ENCODE measurements at regions not wholly inside any gene's neighbourhood (a gene's known extent, or its start where the extent isn't known, plus 50 kb on each side); places are given as distances from the start of the nearest gene placed in this dataset.

DNA sequence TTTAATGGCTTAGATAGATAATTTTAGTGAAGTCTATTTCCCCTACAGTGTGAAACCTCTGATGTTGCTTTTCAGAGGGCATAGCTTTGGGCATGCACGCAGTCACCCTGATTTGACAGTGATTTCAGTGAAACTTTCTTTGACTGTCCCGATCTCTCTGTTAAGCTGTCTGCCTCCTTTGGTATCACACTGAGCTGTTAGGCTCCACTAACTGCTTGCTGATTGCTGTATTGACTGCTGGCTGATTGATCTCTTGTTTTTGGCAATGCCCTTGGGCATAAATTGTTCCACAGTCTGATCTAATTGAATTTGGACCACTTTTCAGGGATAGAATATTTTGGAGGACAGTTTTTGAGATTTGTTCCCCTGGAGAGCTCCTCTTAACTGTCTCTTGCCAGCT, 68.5 kb upstream of the CCDC54 start:
- FAIRE-seq, result no peak
- no peak for DNase-seq (ENCODE audit: insufficient read length, low spot score)
- no peak for TF ChIP-seq TAF1 (IDR thresholded peaks at IDR 0.05; ENCODE audit: low read depth, low read length)
- no peak for TF ChIP-seq POU2F2 (IDR thresholded peaks at IDR 0.05; ENCODE audit: low read depth, low read length)
- no peak for TF ChIP-seq PAX5 (IDR thresholded peaks at IDR 0.05; ENCODE audit: insufficient read depth, low read length, severe bottlenecking)
- TF ChIP-seq POLR2A (IDR thresholded peaks at IDR 0.05; ENCODE audit: low read depth, low read length), result no peak
- TF ChIP-seq POLR2AphosphoS5 (IDR thresholded peaks at IDR 0.05; ENCODE audit: low read depth, low read length), result no peak
- TF ChIP-seq SPI1 (IDR thresholded peaks at IDR 0.05; ENCODE audit: low read depth, low read length), result no peak

DNA sequence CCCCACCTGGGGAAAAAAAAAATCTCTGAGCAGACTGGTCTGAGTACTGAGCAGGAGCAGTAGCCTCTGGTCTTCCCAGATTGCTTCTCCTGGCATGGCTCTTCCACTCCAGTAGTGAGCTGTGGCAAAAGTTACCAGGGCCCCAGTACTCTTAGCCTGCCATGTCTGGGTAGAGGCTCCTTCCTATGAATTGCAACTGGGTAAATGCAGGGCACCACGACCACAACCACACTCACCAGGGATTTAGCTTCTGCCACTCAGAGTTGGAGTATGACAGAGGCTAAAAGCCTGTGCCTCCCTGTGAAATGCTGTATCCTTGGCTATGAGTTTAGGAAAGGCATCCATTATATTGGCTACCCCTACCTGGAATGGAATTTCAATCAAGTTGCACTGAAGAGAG, 67.9 kb upstream of the CCDC54 start:
- TF ChIP-seq PAX5 (IDR thresholded peaks at IDR 0.05; ENCODE audit: insufficient read depth, low read length, severe bottlenecking) (no peak), POLR2A (IDR thresholded peaks at IDR 0.05; ENCODE audit: low read depth, low read length) (no peak), SPI1 (IDR thresholded peaks at IDR 0.05; ENCODE audit: low read depth, low read length) (no peak)
- no peak for FAIRE-seq

DNA sequence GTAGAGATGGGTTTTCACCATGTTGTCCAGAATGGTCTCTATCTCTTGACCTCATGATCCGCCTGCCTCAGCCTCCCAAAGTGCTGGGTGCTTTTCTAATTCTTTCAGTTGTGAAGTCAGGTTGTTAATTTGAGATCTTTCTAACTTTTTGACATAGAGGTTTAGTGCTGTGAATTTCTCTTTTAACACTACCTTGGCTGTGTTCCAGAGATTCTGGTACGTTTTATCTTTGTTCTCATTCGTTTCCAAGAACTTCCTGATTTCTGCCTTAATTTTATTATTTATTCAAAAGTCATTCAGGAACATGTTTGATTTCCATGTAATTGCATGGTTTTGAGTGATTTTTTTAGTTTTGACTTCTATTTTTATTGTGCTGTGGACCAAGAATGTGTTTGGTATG, 63.5 kb upstream of the CCDC54 start:
- no peak for DNase-seq (ENCODE audit: insufficient read length, low spot score)
- no peak for FAIRE-seq
- TF ChIP-seq SPI1 (IDR thresholded peaks at IDR 0.05; ENCODE audit: low read depth, low read length) (no peak), TAF1 (IDR thresholded peaks at IDR 0.05; ENCODE audit: low read depth, low read length) (no peak), POLR2A (IDR thresholded peaks at IDR 0.05; ENCODE audit: low read depth, low read length) (no peak), POLR2AphosphoS5 (IDR thresholded peaks at IDR 0.05; ENCODE audit: low read depth, low read length) (no peak), POU2F2 (IDR thresholded peaks at IDR 0.05; ENCODE audit: low read depth, low read length) (no peak), PAX5 (IDR thresholded peaks at IDR 0.05; ENCODE audit: insufficient read depth, low read length, severe bottlenecking) (no peak)

More for the DNA sequence above, 67.9 kb upstream of the CCDC54 start:
- DNase-seq (ENCODE audit: insufficient read length, low spot score), result no peak

DNA sequence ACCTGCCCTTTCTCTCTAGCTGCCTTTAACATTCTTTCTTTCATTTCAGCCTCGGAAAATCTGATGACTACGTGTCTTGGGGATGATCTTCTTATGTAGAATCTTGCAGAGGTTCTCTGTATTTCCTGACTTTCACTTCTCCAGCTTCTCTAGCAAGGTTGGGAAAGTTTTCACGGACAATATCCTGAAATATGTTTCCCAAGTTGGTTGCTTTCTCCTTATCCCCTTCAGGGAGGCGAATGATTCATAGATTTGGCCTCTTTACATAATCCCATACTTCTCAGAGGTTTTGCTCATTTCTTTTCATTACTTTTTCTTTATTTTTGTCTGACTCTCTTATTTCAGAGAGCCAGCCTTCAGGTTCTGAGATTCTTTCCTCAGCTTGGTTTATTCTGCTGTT, 62.1 kb upstream of the CCDC54 start:
- DNase-seq (ENCODE audit: insufficient read length, low spot score), result no peak
- TF ChIP-seq POLR2AphosphoS5 (IDR thresholded peaks at IDR 0.05; ENCODE audit: low read depth, low read length) (no peak), PAX5 (IDR thresholded peaks at IDR 0.05; ENCODE audit: insufficient read depth, low read length, severe bottlenecking) (no peak), POU2F2 (IDR thresholded peaks at IDR 0.05; ENCODE audit: low read depth, low read length) (no peak), POLR2A (IDR thresholded peaks at IDR 0.05; ENCODE audit: low read depth, low read length) (no peak), TAF1 (IDR thresholded peaks at IDR 0.05; ENCODE audit: low read depth, low read length) (no peak), SPI1 (IDR thresholded peaks at IDR 0.05; ENCODE audit: low read depth, low read length) (no peak)
- FAIRE-seq, result no peak

DNA sequence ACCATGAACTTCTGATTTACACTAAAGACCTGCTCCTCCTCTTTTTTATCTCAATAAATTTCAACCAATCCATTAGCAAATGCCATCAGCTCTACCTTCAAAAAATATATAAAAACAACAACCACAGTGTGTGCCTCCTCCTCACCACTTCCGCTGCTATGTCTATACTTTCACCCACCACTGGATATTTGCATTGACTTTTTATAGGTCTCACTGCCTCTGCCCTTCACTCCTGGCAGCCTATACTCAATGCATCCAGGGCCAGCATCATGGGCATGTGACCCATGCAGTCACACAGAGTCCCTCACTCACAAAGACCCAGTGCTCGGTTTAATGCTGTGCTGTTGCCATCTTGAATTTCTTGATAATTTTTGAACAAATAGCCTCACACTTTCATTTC, 53.5 kb upstream of the CCDC54 start:
- FAIRE-seq, result no peak
- TF ChIP-seq POLR2A (IDR thresholded peaks at IDR 0.05; ENCODE audit: low read depth, low read length), result no peak
- no peak for TF ChIP-seq SPI1 (IDR thresholded peaks at IDR 0.05; ENCODE audit: low read depth, low read length)
- no peak for TF ChIP-seq POLR2AphosphoS5 (IDR thresholded peaks at IDR 0.05; ENCODE audit: low read depth, low read length)
- TF ChIP-seq TAF1 (IDR thresholded peaks at IDR 0.05; ENCODE audit: low read depth, low read length), result no peak
- no peak for TF ChIP-seq POU2F2 (IDR thresholded peaks at IDR 0.05; ENCODE audit: low read depth, low read length)
- no peak for TF ChIP-seq PAX5 (IDR thresholded peaks at IDR 0.05; ENCODE audit: insufficient read depth, low read length, severe bottlenecking)
- DNase-seq (ENCODE audit: insufficient read length, low spot score), result no peak

- TF ChIP-seq POLR2AphosphoS5 (IDR thresholded peaks at IDR 0.05; ENCODE audit: low read depth, low read length) (no peak), PAX5 (IDR thresholded peaks at IDR 0.05; ENCODE audit: insufficient read depth, low read length, severe bottlenecking) (no peak), SPI1 (IDR thresholded peaks at IDR 0.05; ENCODE audit: low read depth, low read length) (peak; percentile 61), POU2F2 (IDR thresholded peaks at IDR 0.05; ENCODE audit: low read depth, low read length) (no peak), POLR2A (IDR thresholded peaks at IDR 0.05; ENCODE audit: low read depth, low read length) (no peak), TAF1 (IDR thresholded peaks at IDR 0.05; ENCODE audit: low read depth, low read length) (no peak)
- DNase-seq (ENCODE audit: insufficient read length, low spot score), result no peak
- FAIRE-seq, result no peak
Measured at GRCh38 chr3:107325446-107325845, 51.8 kb upstream of the CCDC54 start.

Data from GM12891 (cell line).